ENCODE measurements at regions not wholly inside any gene's neighbourhood (a gene's known extent, or its start where the extent isn't known, plus 50 kb on each side); places are given as distances from the start of the nearest gene placed in this dataset.

- intact Hi-C loops (cut with DNase I), result no loop called here
- 90 to 91% methylated on average over 4 of the region's 4 CpGs for WGBS, 2 donors
Observed at GRCh38 chr7:25775570-25775969, 376.4 kb upstream of the NFE2L3 start.

GRCh38 chr7:25775999-25776743, 375.8 kb upstream of the NFE2L3 start:
- TF ChIP-seq CTCF (IDR thresholded peaks at IDR 0.05) (no peak), POLR2A (IDR thresholded peaks at IDR 0.05) (no peak)
- ATAC-seq, result no peak
- 83 to 85% methylated on average over 3 of the region's 3 CpGs for WGBS, 2 donors

More at GRCh38 chr7:25775570-25775969, 376.4 kb upstream of the NFE2L3 start:
- Histone ChIP-seq H3K4me1 (no peaks in the 10 kb centered on the region), H3K27ac (no peak overlapping the region), H3K36me3 (replicated peaks in 1 of 2; ENCODE audit: insufficient read depth in 1 of 2, low read depth in 2 of 2) (no peaks in the 10 kb centered on the region), H3K4me3 (no peak overlapping the region), H3K9me3 (no peaks in the 10 kb centered on the region), H3K27me3 (no peaks in the 10 kb centered on the region)
- ATAC-seq (no peak), DNase-seq (no peak)
- no peak for TF ChIP-seq CTCF (IDR thresholded peaks at IDR 0.05)
- TF ChIP-seq POLR2A (IDR thresholded peaks at IDR 0.05), result no peak

DNA sequence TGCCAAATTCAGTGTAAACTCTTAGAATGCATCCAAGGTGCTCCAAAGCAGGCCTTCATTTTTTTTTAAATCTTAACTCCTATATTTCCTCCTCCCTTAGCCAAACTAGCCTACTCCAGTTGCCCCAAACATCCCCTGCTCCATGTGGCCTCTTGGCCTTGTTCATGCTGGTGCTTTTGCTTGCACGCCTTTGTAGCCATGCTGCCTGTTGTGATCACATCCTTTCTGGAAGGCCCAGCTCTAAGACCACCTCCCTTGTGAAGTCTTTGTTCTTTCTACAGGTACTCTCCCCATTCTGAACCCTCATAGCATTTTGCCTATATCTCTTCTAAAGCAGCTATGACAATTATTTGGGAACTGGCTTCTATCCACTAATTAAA, 375.3 kb upstream of the NFE2L3 start:
- Histone ChIP-seq H3K9me3 (no peaks in the 10 kb centered on the region), H3K36me3 (replicated peaks in 1 of 2; ENCODE audit: insufficient read depth in 1 of 2, low read depth in 2 of 2) (no peaks in the 10 kb centered on the region), H3K4me1 (no peaks in the 10 kb centered on the region), H3K27me3 (no peaks in the 10 kb centered on the region), H3K4me3 (no peak overlapping the region), H3K27ac (no peak overlapping the region)
- 100% methylated on average over 1 of the region's 1 CpG for WGBS, 2 donors
- no peak for ATAC-seq
- TF ChIP-seq CTCF (IDR thresholded peaks at IDR 0.05) (no peak), POLR2A (IDR thresholded peaks at IDR 0.05) (no peak)
- no peak for DNase-seq
- intact Hi-C loops (cut with DNase I), result no loop called here

More at GRCh38 chr7:25775999-25776743, 375.8 kb upstream of the NFE2L3 start:
- no peak overlapping the region for H3K4me3 ChIP-seq
- H3K27ac ChIP-seq, result no peak overlapping the region
- H3K36me3 ChIP-seq (replicated peaks in 1 of 2; ENCODE audit: insufficient read depth in 1 of 2, low read depth in 2 of 2), result no peaks in the 10 kb centered on the region
- no peaks in the 10 kb centered on the region for H3K4me1 ChIP-seq
- no peak for DNase-seq
- intact Hi-C loops (cut with DNase I), result no loop called here
- H3K27me3 ChIP-seq, result no peaks in the 10 kb centered on the region
- H3K9me3 ChIP-seq, result no peaks in the 10 kb centered on the region

DNA sequence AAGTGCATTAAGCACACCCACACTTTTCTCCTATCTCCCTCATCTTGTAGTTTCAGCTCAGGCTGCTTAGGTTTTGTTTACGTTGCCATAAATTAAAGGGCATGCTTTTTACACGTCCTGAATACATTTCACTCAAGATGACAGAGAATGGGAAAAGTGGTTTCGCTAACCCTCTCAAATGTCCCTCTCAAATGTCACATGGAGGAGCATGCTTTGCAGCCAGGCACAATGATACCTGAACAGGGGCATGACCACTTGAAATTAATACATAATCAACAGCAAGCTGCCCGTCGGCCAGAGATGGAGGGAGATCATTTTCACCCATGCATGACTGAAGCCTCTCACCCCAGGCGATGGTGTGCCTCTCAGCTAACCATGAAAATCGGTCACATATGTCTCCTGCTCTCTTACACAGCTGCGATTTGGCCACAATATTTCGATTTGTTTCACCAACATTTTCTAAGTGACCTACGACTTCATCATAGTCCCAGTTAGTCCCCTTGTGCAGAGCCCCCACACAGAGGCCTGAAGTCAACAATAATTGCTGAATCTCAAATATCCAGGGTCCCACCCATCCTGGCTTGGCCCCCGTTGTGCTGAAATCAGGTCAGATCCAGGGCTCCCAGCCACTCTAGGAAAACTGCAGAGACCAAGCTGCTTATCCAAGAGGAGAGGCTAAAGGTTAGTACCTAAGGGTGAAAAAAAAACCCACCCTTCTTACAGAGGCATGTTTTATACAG, 373.9 kb upstream of the NFE2L3 start:
- intact Hi-C loops (cut with DNase I), result no loop called here
- ATAC-seq (no peak), DNase-seq (no peak)
- Histone ChIP-seq H3K9me3 (no peaks in the 10 kb centered on the region), H3K4me3 (no peak overlapping the region), H3K4me1 (no peaks in the 10 kb centered on the region), H3K27me3 (no peaks in the 10 kb centered on the region), H3K27ac (no peak overlapping the region), H3K36me3 (replicated peaks in 1 of 2; ENCODE audit: insufficient read depth in 1 of 2, low read depth in 2 of 2) (no peaks in the 10 kb centered on the region)
- TF ChIP-seq POLR2A (IDR thresholded peaks at IDR 0.05), result no peak
- TF ChIP-seq CTCF (IDR thresholded peaks at IDR 0.05), result no peak
- 47 to 64% methylated on average over 11 of the region's 11 CpGs for WGBS, 2 donors
